HCT116 (cell line): ENCODE measurements at regions not wholly inside any gene's neighbourhood (a gene's known extent, or its start where the extent isn't known, plus 50 kb on each side); places are given as distances from the start of the nearest gene placed in this dataset.
"Not testable (repeated sequence)": the region's sequence is repeated elsewhere in the genome, so short reads cannot be mapped to it uniquely, and the experiment has no call there.

Experiments used
- ATAC-seq: fragments of 200-7000 bp; cut with Tn5 transposase; 2 replicates; pipeline ENCODE4 v1.9.1; 2020; ENCODE audit warnings: mild to moderate bottlenecking, moderate library complexity
- BruUV-seq: library from RNA; stranded (reverse); fragments of 400-500 nt; replicated peaks from 2 replicates; lab custom pipeline; 2021; lab: Mats Ljungman, UMichigan
- CTCF ChIA-PET: fragments of 300-600 bp; sonication (Branson Sonifier 250); formaldehyde crosslinking; loops from one replicate; lab custom pipeline; 2021; ENCODE audit warnings: antibody characterized with exemption; lab: Charles Lee
- POLR2A ChIA-PET: fragments of 300-600, 350-600 bp; sonication (Branson Sonifier 250); formaldehyde crosslinking; loops from one replicate; lab custom pipeline; 2021; ENCODE audit warnings: antibody characterized with exemption; lab: Charles Lee
- RAD21 ChIA-PET, 2 experiments: fragments of 300-600 bp; sonication (Branson Sonifier 250); formaldehyde crosslinking; loops; one replicate each; lab custom pipeline; 2023; ENCODE audit warnings: low total read pairs in 2 of 2; ENCODE audit not compliant: uncharacterized antibody in 2 of 2, unreplicated experiment in 2 of 2, low non-redundant PET in 1 of 2; lab: Charles Lee
- DNase-seq: peaks from one replicate; pipeline ENCODE4 v3.0.0-alpha.2; 2010; ENCODE audit warnings: low read depth, low spot score
- H2AFZ ChIP-seq: fragments of 200-600 bp; shearing (Covaris generic), sonication (generic); 2 replicates; pipeline ENCODE4 v1.6.1; 2017; ENCODE audit warnings: low read depth, mixed run types, mixed read lengths, antibody characterized with exemption, low read length; ENCODE audit not compliant: poor library complexity, severe bottlenecking
- H3K27ac ChIP-seq: 2 replicates; pipeline ENCODE4 v1.5.1; 2012; ENCODE audit warnings: low read depth, low read length
- H3K27me3 ChIP-seq: fragments of 200-600 bp; sonication (generic); 2 replicates; pipeline ENCODE4 v1.6.1; 2016; ENCODE audit warnings: mixed run types, low read length, mixed read lengths; ENCODE audit not compliant: insufficient read depth
- H3K36me3 ChIP-seq, 2 experiments: fragments of 200-500 bp in 1 of 2; fragments of 200-600 bp in 1 of 2; sonication (Bioruptor generic) in 1 of 2; sonication (generic) in 1 of 2; 2 replicates each; pipeline versions ENCODE4 v1.5.1 to v1.6.1; 2014 to 2016; ENCODE audit warnings: low read length in 2 of 2, inconsistent platforms in 1 of 2, mixed read lengths in 1 of 2, mixed run types in 1 of 2; ENCODE audit not compliant: insufficient read depth in 2 of 2, control insufficient read depth in 1 of 2
- H3K4me1 ChIP-seq, 2 experiments: fragments of 200-600 bp in 1 of 2; sonication (generic) in 1 of 2; 2 replicates each; pipeline versions ENCODE4 v1.5.1 to v1.6.1; 2012 to 2017; ENCODE audit warnings: low read length in 2 of 2, inconsistent platforms in 1 of 2, mild to moderate bottlenecking in 1 of 2, mixed read lengths in 1 of 2, mixed run types in 1 of 2, moderate library complexity in 1 of 2; ENCODE audit not compliant: insufficient read depth in 2 of 2, control insufficient read depth in 1 of 2
- H3K4me2 ChIP-seq: fragments of 200-600 bp; sonication (generic); 2 replicates; pipeline ENCODE4 v1.6.1; 2017; ENCODE audit warnings: mixed run types, low read length, mixed read lengths
- H3K4me3 ChIP-seq, 2 experiments: fragments of 200-600 bp in 1 of 2; sonication (generic) in 1 of 2; replicated peaks in 1 of 2; 2 replicates each; pipeline ENCODE4 v1.5.1; 2011 to 2016; ENCODE audit warnings: low read length in 2 of 2, control low read depth in 1 of 2, low read depth in 1 of 2, mild to moderate bottlenecking in 1 of 2, mixed read lengths in 1 of 2, mixed run types in 1 of 2
- H3K79me2 ChIP-seq: fragments of 200-600 bp; sonication (generic); 2 replicates; pipeline ENCODE4 v1.6.1; 2017; ENCODE audit warnings: mild to moderate bottlenecking, mixed run types, low read length, moderate library complexity, mixed read lengths; ENCODE audit not compliant: insufficient read depth
- H3K9ac ChIP-seq: fragments of 200-600 bp; sonication (generic); 2 replicates; pipeline ENCODE4 v1.6.1; 2016; ENCODE audit warnings: low read length, mixed read lengths
- H3K9me2 ChIP-seq: fragments of 200-600 bp; sonication (generic), shearing (Covaris generic); 2 replicates; pipeline ENCODE4 v1.6.1; 2017; ENCODE audit warnings: mixed run types, mild to moderate bottlenecking, moderate library complexity; ENCODE audit not compliant: insufficient read depth
- H3K9me3 ChIP-seq, 2 experiments: fragments of 200-500 bp in 1 of 2; fragments of 200-600 bp in 1 of 2; sonication (Bioruptor generic) in 1 of 2; sonication (generic) in 1 of 2; 2 replicates each; pipeline ENCODE4 v1.6.1; 2014 to 2017; ENCODE audit warnings: low read length in 2 of 2, mixed read lengths in 2 of 2, inconsistent platforms in 1 of 2, low read depth in 1 of 2, mild to moderate bottlenecking in 1 of 2, mixed run types in 1 of 2, moderate library complexity in 1 of 2; ENCODE audit not compliant: control insufficient read depth in 1 of 2, insufficient read depth in 1 of 2
- H4K20me1 ChIP-seq: fragments of 200-600 bp; sonication (generic), shearing (Covaris generic); 2 replicates; pipeline ENCODE4 v1.6.1; 2017; ENCODE audit warnings: mixed run types, mild to moderate bottlenecking, moderate library complexity; ENCODE audit not compliant: insufficient read depth
- intact Hi-C: fragments of 100-400 bp; cut with micrococcal nuclease; formaldehyde crosslinking; loops from 2 replicates; pipeline ENCODE4 v1.10.0; 2022

DNA sequence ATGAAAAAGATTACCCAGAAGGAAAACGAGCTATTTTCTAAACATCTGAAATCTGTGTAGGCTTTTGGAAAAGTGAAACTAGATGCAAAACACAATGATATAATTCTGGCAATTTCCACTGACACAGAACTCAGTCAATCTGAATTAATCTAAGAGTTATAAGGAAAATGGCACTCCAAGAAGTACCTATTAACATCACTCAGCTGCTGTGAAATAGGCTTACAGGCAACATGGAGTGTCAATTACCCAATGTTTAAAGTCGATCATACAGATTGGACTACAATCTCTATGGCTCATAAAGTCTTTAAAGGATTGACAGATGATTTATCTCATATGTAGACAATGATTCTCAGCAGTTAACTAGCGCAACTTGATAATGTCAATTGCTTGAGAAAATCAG is 120.9 kb downstream of the CCDC74A start:
- RAD21 ChIA-PET, POLR2A ChIA-PET, H3K4me2 ChIP-seq: not testable (repeated sequence)

DNA sequence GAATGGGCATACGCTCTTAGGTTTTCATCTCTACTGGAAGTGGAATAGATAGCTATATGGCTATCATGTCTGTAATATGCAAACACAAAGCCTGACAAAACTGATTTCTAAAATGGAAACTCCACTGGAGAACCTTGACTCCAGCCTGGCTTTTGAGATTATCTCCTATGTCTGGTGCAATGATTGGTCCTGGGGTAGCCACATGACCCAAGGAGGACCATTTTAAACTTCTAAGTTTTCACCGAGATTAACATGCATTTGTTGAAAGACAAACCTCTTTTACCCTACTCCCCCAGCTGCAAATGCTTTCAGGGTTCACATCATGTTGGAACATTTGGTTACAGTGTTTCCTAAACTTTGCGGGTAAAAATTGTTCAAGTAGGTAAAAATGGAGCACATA is 124.6 kb downstream of the CCDC74A start:
- CTCF ChIA-PET: not testable (repeated sequence)
- peaks cover 29% of the 10 kb centered on the region for H3K27me3 ChIP-seq

More for the DNA sequence above, 120.9 kb downstream of the CCDC74A start:
- H3K9me3 ChIP-seq, H3K27ac ChIP-seq, intact Hi-C loops, H3K36me3 ChIP-seq, H3K79me2 ChIP-seq, H2AFZ ChIP-seq, DNase-seq, H3K9ac ChIP-seq, H4K20me1 ChIP-seq, H3K9me2 ChIP-seq, CTCF ChIA-PET, ATAC-seq, H3K4me1 ChIP-seq, H3K4me3 ChIP-seq, BruUV-seq: not testable (repeated sequence)
- peaks cover 20% of the 10 kb centered on the region for H3K27me3 ChIP-seq

GRCh38 chr2:131654107-131654506 is 126.4 kb downstream of the CCDC74A start:
- intact Hi-C loops, H3K4me2 ChIP-seq, POLR2A ChIA-PET, DNase-seq, RAD21 ChIA-PET, H3K79me2 ChIP-seq, H3K9me3 ChIP-seq, H3K9ac ChIP-seq, H3K4me1 ChIP-seq, H3K4me3 ChIP-seq, CTCF ChIA-PET, ATAC-seq, H3K36me3 ChIP-seq, H3K27ac ChIP-seq, BruUV-seq, H3K9me2 ChIP-seq, H2AFZ ChIP-seq, H4K20me1 ChIP-seq: not testable (repeated sequence)
- H3K27me3 ChIP-seq: peaks cover 25% of the 10 kb centered on the region

More for the DNA sequence above, 124.6 kb downstream of the CCDC74A start:
- H3K9me3 ChIP-seq, H3K9ac ChIP-seq, intact Hi-C loops, H3K79me2 ChIP-seq, H4K20me1 ChIP-seq, BruUV-seq, DNase-seq, ATAC-seq, H2AFZ ChIP-seq, H3K4me2 ChIP-seq, H3K36me3 ChIP-seq, H3K9me2 ChIP-seq, H3K4me1 ChIP-seq, RAD21 ChIA-PET, H3K4me3 ChIP-seq, H3K27ac ChIP-seq, POLR2A ChIA-PET: not testable (repeated sequence)
